Activated CD8-positive, alpha-beta memory T cell treated with anti-CD3 and anti-CD28 coated beads, Interleukin-2, amount 50 U/mL, for 24 hours (primary cell): ENCODE measurements at regions not wholly inside any gene's neighbourhood (a gene's known extent, or its start where the extent isn't known, plus 50 kb on each side); places are given as distances from the start of the nearest gene placed in this dataset.
"Not testable (repeated sequence)": the region's sequence is repeated elsewhere in the genome, so short reads cannot be mapped to it uniquely, and the experiment has no call there.

ENCODE experiments used
- DNase-seq: peaks from one replicate; pipeline ENCODE4 v3.0.0-alpha.2; 2020; ENCODE audit errors: extremely low read depth

DNA sequence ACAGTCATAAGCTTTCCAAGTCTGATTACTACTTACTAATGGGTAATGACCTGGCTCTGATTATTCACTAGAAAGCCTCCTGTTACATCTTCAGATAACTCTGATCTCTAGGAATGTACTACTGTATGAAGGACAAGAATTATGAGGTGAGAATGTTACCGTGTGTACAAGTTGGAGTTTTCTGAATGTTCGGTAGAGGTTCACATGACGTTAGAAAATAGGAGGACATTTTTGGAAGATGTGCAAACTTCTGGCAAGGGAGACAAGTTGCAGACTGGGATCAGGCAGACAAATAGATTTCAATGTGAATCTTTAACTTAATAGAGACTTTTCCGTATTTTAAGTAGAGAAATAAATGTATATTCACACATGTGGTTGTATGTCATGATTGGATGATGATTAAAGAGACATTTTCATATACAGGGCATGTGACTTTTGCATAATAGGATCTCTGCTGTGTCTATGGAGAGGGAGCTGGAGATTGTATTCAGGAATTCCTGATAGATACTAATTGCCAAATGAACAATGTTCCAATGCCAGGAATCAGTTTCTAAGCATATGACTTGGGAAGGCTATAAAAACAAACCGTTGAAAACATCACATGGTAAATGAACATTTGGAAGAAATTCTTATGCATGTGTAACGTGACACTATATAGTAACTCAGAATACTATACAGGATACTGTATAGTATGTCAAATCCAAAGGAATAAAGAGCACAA is 1695.8 kb upstream of the PIK3C3 start:
- DNase-seq: no peak

DNA sequence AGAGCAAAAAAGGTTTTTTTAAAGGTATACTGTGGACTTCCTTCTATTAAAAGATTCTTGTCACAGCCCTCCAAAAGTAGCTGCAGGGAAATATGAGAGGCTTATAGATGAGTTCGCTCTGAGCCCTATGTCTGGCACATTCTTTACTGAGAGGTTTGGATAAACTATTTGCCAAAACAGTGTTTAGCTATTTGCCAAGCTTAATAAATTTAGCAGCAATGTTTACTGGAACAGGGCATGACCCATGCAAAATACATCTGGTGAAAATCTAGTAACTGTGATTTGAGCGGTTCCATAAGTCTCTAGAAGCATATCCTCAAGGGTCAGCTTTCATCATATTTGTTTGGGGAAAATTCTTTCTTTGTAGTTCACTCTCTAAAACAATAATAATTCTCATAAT is 1696.7 kb upstream of the PIK3C3 start:
- no peak for DNase-seq

- DNase-seq: no peak
Observed at GRCh38 chr18:40250236-40250635, 1704.8 kb upstream of the PIK3C3 start.

DNA sequence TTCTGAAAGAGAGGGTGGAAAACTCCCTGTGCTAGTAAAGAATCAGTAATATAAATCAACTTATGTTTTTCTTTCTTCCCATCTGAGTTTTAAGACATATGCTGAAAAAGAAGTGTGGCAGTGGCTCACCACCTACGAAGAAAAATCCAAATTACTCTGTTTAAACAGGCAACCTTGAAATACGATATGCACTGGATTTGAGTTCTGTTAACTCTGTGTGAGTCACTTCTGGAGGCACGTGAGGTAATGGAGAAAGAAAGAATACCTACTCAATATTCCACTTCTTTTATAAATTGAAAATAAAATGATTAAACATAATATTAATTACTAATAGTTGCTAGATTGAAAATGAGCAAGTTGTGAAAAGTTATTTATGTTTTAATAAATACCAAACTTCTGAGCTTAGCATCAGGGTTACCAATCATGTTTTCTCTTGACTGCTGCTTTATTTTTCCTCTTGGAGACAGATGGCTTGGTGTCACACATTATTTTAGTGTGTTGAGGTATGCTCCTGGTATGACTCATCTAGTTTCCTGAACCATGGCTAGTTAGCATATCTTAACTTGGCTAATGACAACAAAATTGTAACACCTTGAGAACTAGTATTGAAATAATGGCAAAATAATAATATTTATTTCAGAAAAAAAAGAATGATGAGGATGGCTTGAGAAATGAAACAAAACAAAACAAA is 1705.5 kb upstream of the PIK3C3 start:
- no peak for DNase-seq

DNA sequence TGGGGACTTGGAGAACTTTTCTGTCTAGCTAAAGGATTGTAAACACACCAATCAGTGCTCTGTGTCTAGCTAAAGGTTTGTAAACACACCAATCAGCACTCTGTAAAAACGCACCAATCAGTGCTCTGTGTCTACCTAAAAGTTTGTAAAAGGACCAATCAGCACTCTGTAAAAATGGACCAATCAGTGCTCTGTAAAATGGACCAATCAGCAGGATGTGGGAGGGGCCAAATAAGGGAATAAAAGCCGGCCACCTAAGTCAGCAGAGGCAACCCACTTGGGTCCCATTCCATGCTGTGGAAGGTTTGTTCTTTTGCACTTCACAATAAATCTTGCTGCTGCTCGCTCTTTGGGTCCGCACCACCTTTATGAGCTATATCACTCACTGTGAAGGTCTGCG is 1709.4 kb upstream of the PIK3C3 start:
- DNase-seq: not testable (repeated sequence)

DNA sequence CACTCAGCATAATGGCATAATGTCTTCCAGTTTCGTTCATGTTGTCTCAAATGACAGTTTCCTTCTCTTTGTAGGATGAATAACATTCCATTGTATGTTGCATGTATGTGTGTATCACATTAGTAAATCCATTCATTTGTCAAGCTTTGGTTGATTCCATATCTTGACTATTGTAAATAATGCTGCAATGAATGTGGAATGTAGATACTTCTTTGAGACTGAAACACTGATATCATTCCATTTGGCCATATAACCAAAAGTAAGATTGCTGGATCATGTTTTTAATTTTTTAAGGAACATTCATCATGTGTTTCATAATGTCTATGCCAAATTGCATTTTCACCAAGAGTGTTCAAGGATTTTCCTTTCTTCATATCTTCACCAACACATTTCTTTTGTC is 1711.4 kb upstream of the PIK3C3 start:
- no peak for DNase-seq

GRCh38 chr18:40235836-40236235 is 1719.2 kb upstream of the PIK3C3 start:
- DNase-seq: no peak

DNA sequence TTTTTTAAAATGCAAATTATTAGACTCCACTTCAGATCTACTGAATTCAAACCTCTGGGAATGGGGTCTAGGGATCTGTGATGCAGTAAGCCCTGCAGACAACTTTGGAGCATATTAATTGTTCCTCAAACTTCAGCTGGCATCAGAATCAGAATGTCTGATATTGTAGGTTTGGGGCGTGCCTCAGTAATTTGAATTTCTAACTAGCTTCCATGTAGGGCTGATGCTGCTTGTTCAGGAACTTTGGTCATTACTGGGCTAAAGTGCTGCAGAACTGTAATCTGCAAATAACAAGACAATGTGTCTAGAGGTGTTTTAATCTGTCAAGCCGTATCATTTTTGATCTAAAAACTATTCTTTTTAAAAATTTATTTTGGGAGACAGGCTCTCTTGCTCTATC is 1719.7 kb upstream of the PIK3C3 start:
- no peak for DNase-seq

DNA sequence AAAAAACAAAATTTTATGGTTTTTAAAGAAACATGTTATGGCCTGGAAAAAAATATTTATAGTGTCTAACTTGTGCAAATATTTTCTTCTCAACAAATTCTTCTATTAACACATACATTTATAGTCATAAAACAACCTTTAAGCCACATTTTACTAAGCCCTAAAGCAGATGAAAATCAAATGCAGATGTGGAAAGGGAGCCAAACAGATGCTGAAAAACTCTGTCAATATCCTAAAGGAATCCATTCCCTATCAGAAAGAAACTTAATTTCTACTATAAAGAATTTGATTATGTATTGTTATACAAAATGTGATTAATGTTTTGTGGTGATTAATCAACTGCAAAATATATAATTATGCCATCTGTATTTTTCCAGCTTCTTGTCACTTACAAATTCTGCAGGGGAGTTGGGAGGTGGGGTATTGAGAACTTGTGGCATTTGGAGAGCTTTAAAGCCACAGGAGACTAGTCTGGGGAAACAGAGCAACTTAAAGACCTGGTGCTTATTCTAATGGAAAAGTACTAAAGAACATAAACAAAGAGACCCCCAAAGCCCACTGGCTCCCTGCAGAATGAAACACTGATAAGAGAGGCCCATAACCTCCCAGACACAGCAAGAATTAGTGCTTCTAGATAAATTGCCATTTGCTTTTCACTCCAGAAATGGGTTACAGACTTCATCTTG is 1721.0 kb upstream of the PIK3C3 start:
- no peak for DNase-seq

DNA sequence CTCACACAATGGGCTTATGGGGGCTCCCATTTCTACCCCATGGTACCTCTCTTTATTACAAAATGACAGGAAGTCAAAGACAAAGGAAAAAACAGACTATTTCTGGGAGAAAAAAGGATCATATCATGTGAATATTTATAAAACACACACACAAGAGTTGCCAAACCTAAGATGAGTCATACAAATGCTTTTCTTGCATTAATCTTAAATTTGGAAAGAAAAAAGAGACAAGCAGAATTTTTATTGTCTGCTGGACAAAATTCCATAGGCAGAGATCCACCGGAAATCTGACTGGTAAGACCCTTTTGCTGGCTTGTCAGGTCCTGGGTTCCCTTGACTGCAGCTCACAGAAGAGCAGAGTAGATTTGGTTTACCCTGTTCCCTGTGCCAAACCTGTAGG is 1732.3 kb upstream of the PIK3C3 start:
- DNase-seq: no peak

GRCh38 chr18:40216856-40217255 is 1738.2 kb upstream of the PIK3C3 start:
- DNase-seq: no peak

GRCh38 chr18:40215979-40216378 is 1739.1 kb upstream of the PIK3C3 start:
- DNase-seq: no peak

GRCh38 chr18:40210696-40211095 is 1744.3 kb upstream of the PIK3C3 start:
- DNase-seq: no peak

DNA sequence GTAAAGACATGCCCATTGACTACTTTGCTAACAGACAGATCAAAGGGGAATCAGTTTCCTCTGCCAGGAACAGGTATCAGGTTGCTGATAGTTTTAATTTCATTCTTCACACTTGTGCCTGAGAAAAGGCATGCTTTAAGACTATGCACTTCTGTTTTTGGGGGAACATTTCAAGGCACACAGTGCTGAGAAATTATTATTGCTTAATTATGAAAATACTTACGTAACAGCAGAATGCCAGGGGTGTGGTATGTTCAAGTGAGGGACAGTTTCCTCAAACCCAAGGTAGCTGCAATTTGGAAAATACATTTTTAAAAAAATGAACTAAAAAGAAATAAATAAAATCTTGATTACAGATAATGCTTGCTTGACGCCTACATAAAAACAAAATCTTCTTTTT is 1746.1 kb upstream of the PIK3C3 start:
- no peak for DNase-seq

DNA sequence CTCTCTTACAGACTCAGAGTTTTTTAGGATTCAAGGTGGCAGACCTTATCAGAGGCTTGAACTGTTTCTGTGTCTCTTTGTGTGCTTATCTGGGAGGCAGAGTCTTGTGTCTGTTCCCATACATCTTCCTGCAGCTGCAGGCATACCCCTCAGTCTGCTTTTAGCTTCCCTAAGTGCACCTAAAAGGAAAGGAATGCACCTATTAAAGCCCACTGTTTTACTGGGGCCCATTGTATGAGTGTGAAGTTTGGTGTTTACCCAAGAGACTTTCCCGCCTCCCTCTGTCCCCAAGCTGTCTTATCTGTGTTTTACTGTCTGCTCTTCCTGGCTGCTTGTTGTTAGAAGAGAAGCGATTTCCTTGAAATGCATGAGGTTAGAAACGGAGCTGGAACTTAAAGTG is 1757.3 kb upstream of the PIK3C3 start:
- no peak for DNase-seq

DNA sequence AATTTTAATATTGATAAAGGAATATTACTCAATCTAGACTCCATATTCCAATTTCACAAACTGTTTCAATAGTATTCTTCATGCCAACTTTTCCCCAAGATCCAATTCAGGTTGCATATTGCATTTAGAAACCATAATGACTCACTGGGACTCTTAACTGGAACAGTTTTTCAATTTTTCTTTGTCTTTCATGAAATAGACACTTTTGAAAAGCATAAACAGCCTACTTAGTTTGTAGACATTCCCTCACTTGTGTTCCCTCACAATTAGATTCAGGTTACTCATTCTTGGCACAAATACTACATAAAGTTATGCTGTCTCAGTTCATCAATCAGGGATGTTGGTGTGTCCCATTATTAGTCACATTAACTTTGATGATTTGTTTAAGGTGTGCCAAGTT is 1768.4 kb upstream of the PIK3C3 start:
- no peak for DNase-seq

- DNase-seq: no peak
Observed at GRCh38 chr18:40179729-40180461, 1775.1 kb upstream of the PIK3C3 start.

GRCh38 chr18:40168026-40168425 is 1787.0 kb upstream of the PIK3C3 start:
- DNase-seq: no peak

GRCh38 chr18:40163254-40163653 is 1791.8 kb upstream of the PIK3C3 start:
- no peak for DNase-seq

GRCh38 chr18:40160361-40160760 is 1794.7 kb upstream of the PIK3C3 start:
- DNase-seq: no peak

- DNase-seq: no peak
Observed at GRCh38 chr18:40159141-40160017, 1795.7 kb upstream of the PIK3C3 start.
